T-helper 17 cell (primary cell): ENCODE measurements at regions not wholly inside any gene's neighbourhood (a gene's known extent, or its start where the extent isn't known, plus 50 kb on each side); places are given as distances from the start of the nearest gene placed in this dataset.
A peak's percentile ranks its signal among the peaks of the same experiment; 100 is the strongest.

Source experiments
- ATAC-seq: fragments of 150-1000 bp; cut with Tn5 transposase; 2 replicates; pipeline ENCODE4 v1.10.0; 2021; ENCODE audit warnings: mild to moderate bottlenecking, moderate library complexity
- DNase-seq, 3 donors: peaks; one replicate each; pipeline versions ENCODE4 v3.0.0 to v3.0.0-alpha.2; 2020 to 2021
- H3K9me3 ChIP-seq: one replicate; pipeline ENCODE4 v1.7.0; 2013; ENCODE audit warnings: low read length, mild to moderate bottlenecking; ENCODE audit not compliant: control insufficient read depth, poor library complexity, severe bottlenecking
- H3K27ac Mint-ChIP-seq: one replicate; pipeline ENCODE4 v1.8.0; 2022; ENCODE audit warnings: mild to moderate bottlenecking, moderate library complexity, mixed read lengths
- H3K27me3 Mint-ChIP-seq: one replicate; pipeline ENCODE4 v1.8.0; 2022; ENCODE audit warnings: mixed read lengths
- H3K36me3 Mint-ChIP-seq: one replicate; pipeline ENCODE4 v1.8.0; 2022; ENCODE audit warnings: low read depth, mixed read lengths
- H3K4me1 Mint-ChIP-seq: one replicate; pipeline ENCODE4 v1.8.0; 2022; ENCODE audit warnings: mild to moderate bottlenecking, mixed read lengths
- H3K4me3 Mint-ChIP-seq: one replicate; pipeline ENCODE4 v1.8.0; 2022; ENCODE audit warnings: mild to moderate bottlenecking, moderate library complexity, mixed read lengths

GRCh38 chr7:32323712-32324111, 166.5 kb downstream of the LSM5 start:
- Mint-ChIP-seq H3K4me3 (no peak overlapping the region), H3K4me1 (no peaks in the 10 kb centered on the region), H3K27ac (no peak overlapping the region), H3K36me3 (no peaks in the 10 kb centered on the region), H3K27me3 (peaks cover 29% of the 10 kb centered on the region)
- no peaks in the 10 kb centered on the region for H3K9me3 ChIP-seq
- ATAC-seq, result no peak
- no peak for DNase-seq

GRCh38 chr7:32319012-32319382, 171.2 kb downstream of the LSM5 start:
- peaks cover 44% of the 10 kb centered on the region for H3K27me3 Mint-ChIP-seq
- H3K4me3 Mint-ChIP-seq, result no peak overlapping the region
- no peaks in the 10 kb centered on the region for H3K4me1 Mint-ChIP-seq
- no peak overlapping the region for H3K27ac Mint-ChIP-seq
- H3K9me3 ChIP-seq, result no peaks in the 10 kb centered on the region
- no peaks in the 10 kb centered on the region for H3K36me3 Mint-ChIP-seq
- no peak for DNase-seq
- no peak for ATAC-seq

- H3K36me3 Mint-ChIP-seq, result no peaks in the 10 kb centered on the region
- DNase-seq, result no peak
- H3K27ac Mint-ChIP-seq, result no peak overlapping the region
- peaks cover 44% of the 10 kb centered on the region for H3K27me3 Mint-ChIP-seq
- no peaks in the 10 kb centered on the region for H3K9me3 ChIP-seq
- no peaks in the 10 kb centered on the region for H3K4me1 Mint-ChIP-seq
- ATAC-seq, result no peak
- no peak overlapping the region for H3K4me3 Mint-ChIP-seq
These were observed 171.7 kb downstream of the LSM5 start for GRCh38 chr7:32318300-32319011.

GRCh38 chr7:32316839-32317238, 173.3 kb downstream of the LSM5 start:
- no peak overlapping the region for H3K27ac Mint-ChIP-seq
- H3K4me1 Mint-ChIP-seq, result no peaks in the 10 kb centered on the region
- DNase-seq, result no peak
- no peaks in the 10 kb centered on the region for H3K36me3 Mint-ChIP-seq
- ATAC-seq, result no peak
- H3K27me3 Mint-ChIP-seq, result peaks cover 44% of the 10 kb centered on the region
- H3K9me3 ChIP-seq, result no peaks in the 10 kb centered on the region
- H3K4me3 Mint-ChIP-seq, result no peak overlapping the region

- peaks cover 24% of the 10 kb centered on the region for H3K27me3 Mint-ChIP-seq
- H3K9me3 ChIP-seq, result no peaks in the 10 kb centered on the region
- H3K27ac Mint-ChIP-seq, result no peak overlapping the region
- no peak for ATAC-seq
- DNase-seq, result no peak
- H3K4me1 Mint-ChIP-seq, result no peaks in the 10 kb centered on the region
- H3K4me3 Mint-ChIP-seq, result no peak overlapping the region
- no peaks in the 10 kb centered on the region for H3K36me3 Mint-ChIP-seq
These were observed 175.4 kb downstream of the LSM5 start for GRCh38 chr7:32314761-32315160.

GRCh38 chr7:32301427-32301826, 188.8 kb downstream of the LSM5 start:
- no peaks in the 10 kb centered on the region for H3K9me3 ChIP-seq
- H3K4me3 Mint-ChIP-seq, result no peak overlapping the region
- DNase-seq (no peak), ATAC-seq (no peak)
- no peaks in the 10 kb centered on the region for H3K4me1 Mint-ChIP-seq
- peaks cover 48% of the 10 kb centered on the region for H3K27me3 Mint-ChIP-seq
- H3K36me3 Mint-ChIP-seq, result peaks cover 2% of the 10 kb centered on the region
- H3K27ac Mint-ChIP-seq, result no peak overlapping the region

GRCh38 chr7:32299133-32299702, 191.0 kb downstream of the LSM5 start:
- Mint-ChIP-seq H3K27me3 (peaks cover 56% of the 10 kb centered on the region), H3K36me3 (peaks cover 2% of the 10 kb centered on the region), H3K27ac (no peak overlapping the region), H3K4me3 (peak overlapping the region; percentile 2), H3K4me1 (no peaks in the 10 kb centered on the region)
- DNase-seq (no peak), ATAC-seq (no peak)
- H3K9me3 ChIP-seq, result no peaks in the 10 kb centered on the region

GRCh38 chr7:32298408-32299132, 191.6 kb downstream of the LSM5 start:
- ATAC-seq, result no peak
- H3K9me3 ChIP-seq, result no peaks in the 10 kb centered on the region
- H3K4me3 Mint-ChIP-seq, result peak overlapping the region; percentile 2
- no peak for DNase-seq
- H3K4me1 Mint-ChIP-seq, result no peaks in the 10 kb centered on the region
- H3K36me3 Mint-ChIP-seq, result peaks cover 2% of the 10 kb centered on the region
- H3K27ac Mint-ChIP-seq, result no peak overlapping the region
- peaks cover 63% of the 10 kb centered on the region for H3K27me3 Mint-ChIP-seq

- Mint-ChIP-seq H3K4me1 (no peaks in the 10 kb centered on the region), H3K4me3 (no peak overlapping the region), H3K27ac (no peak overlapping the region), H3K27me3 (peaks cover 57% of the 10 kb centered on the region), H3K36me3 (peaks cover 2% of the 10 kb centered on the region)
- H3K9me3 ChIP-seq, result no peaks in the 10 kb centered on the region
- ATAC-seq, result no peak
- DNase-seq, result no peak
These were observed 196.3 kb downstream of the LSM5 start for GRCh38 chr7:32293833-32294232.

GRCh38 chr7:32289651-32290414, 200.3 kb downstream of the LSM5 start:
- ATAC-seq (no peak), DNase-seq (no peak)
- Mint-ChIP-seq H3K4me1 (no peaks in the 10 kb centered on the region), H3K27me3 (peaks cover 41% of the 10 kb centered on the region), H3K27ac (no peak overlapping the region), H3K4me3 (no peak overlapping the region), H3K36me3 (no peaks in the 10 kb centered on the region)
- no peaks in the 10 kb centered on the region for H3K9me3 ChIP-seq

- Mint-ChIP-seq H3K4me3 (no peak overlapping the region), H3K27me3 (peaks cover 28% of the 10 kb centered on the region), H3K27ac (no peak overlapping the region), H3K4me1 (no peaks in the 10 kb centered on the region), H3K36me3 (no peaks in the 10 kb centered on the region)
- ATAC-seq, result no peak
- no peak for DNase-seq
- H3K9me3 ChIP-seq, result no peaks in the 10 kb centered on the region
These were observed 204.5 kb downstream of the LSM5 start for GRCh38 chr7:32285698-32286097.

GRCh38 chr7:32283546-32283945, 206.6 kb downstream of the LSM5 start:
- Mint-ChIP-seq H3K36me3 (no peaks in the 10 kb centered on the region), H3K4me3 (no peak overlapping the region), H3K27me3 (peaks cover 17% of the 10 kb centered on the region), H3K27ac (no peak overlapping the region), H3K4me1 (no peaks in the 10 kb centered on the region)
- DNase-seq (no peak), ATAC-seq (no peak)
- no peaks in the 10 kb centered on the region for H3K9me3 ChIP-seq

- ATAC-seq, result no peak
- Mint-ChIP-seq H3K36me3 (no peaks in the 10 kb centered on the region), H3K4me3 (no peak overlapping the region), H3K4me1 (no peaks in the 10 kb centered on the region), H3K27me3 (peaks cover 12% of the 10 kb centered on the region), H3K27ac (no peak overlapping the region)
- no peak for DNase-seq
- no peaks in the 10 kb centered on the region for H3K9me3 ChIP-seq
These were observed 209.3 kb upstream of the PDE1C start for GRCh38 chr7:32279500-32279899.
